ENCODE measurements at regions not wholly inside any gene's neighbourhood (a gene's known extent, or its start where the extent isn't known, plus 50 kb on each side); places are given as distances from the start of the nearest gene placed in this dataset.

GRCh38 chr4:180292339-180292738 is 1950.9 kb upstream of the TENM3 start:
- DNase-seq, result no peak

GRCh38 chr4:180296036-180296599 is 1947.1 kb upstream of the TENM3 start:
- no peaks in the 10 kb centered on the region for H3K9me3 ChIP-seq
- TF ChIP-seq CTCF (IDR thresholded peaks at IDR 0.05), result no peak
- no peak overlapping the region for H3K4me3 ChIP-seq
- no peaks in the 10 kb centered on the region for H3K27me3 ChIP-seq
- H3K36me3 ChIP-seq, result no peaks in the 10 kb centered on the region
- DNase-seq, result no peak
- no peaks in the 10 kb centered on the region for H3K4me1 ChIP-seq
- H3K27ac ChIP-seq, result no peak overlapping the region
- ATAC-seq, result no peak
- intact Hi-C loops (cut with DNase I), result no loop called here

More at GRCh38 chr4:180292339-180292738, 1950.9 kb upstream of the TENM3 start:
- no peaks in the 10 kb centered on the region for H3K4me1 ChIP-seq
- no peak for ATAC-seq
- no peaks in the 10 kb centered on the region for H3K9me3 ChIP-seq
- intact Hi-C loops (cut with DNase I), result no loop called here
- H3K4me3 ChIP-seq, result no peak overlapping the region
- no peak for TF ChIP-seq CTCF (IDR thresholded peaks at IDR 0.05)
- no peak overlapping the region for H3K27ac ChIP-seq
- no peaks in the 10 kb centered on the region for H3K27me3 ChIP-seq
- no peaks in the 10 kb centered on the region for H3K36me3 ChIP-seq

- Histone ChIP-seq H3K27me3 (no peaks in the 10 kb centered on the region), H3K4me3 (no peak overlapping the region), H3K27ac (no peak overlapping the region), H3K36me3 (no peaks in the 10 kb centered on the region), H3K9me3 (no peaks in the 10 kb centered on the region), H3K4me1 (no peaks in the 10 kb centered on the region)
- DNase-seq (no peak), ATAC-seq (no peak)
- intact Hi-C loops (cut with DNase I), result no loop called here
- no peak for TF ChIP-seq CTCF (IDR thresholded peaks at IDR 0.05)
Observed at GRCh38 chr4:180304321-180304720, 1938.9 kb upstream of the TENM3 start.

- ATAC-seq, result no peak
- H3K4me3 ChIP-seq, result no peak overlapping the region
- intact Hi-C loops (cut with DNase I), result no loop called here
- H3K4me1 ChIP-seq, result no peaks in the 10 kb centered on the region
- no peaks in the 10 kb centered on the region for H3K36me3 ChIP-seq
- DNase-seq, result no peak
- no peak overlapping the region for H3K27ac ChIP-seq
- H3K27me3 ChIP-seq, result no peaks in the 10 kb centered on the region
- H3K9me3 ChIP-seq, result no peaks in the 10 kb centered on the region
- no peak for TF ChIP-seq CTCF (IDR thresholded peaks at IDR 0.05)
Observed at GRCh38 chr4:180310616-180311015, 1932.6 kb upstream of the TENM3 start.

GRCh38 chr4:180314972-180315371 is 1928.2 kb upstream of the TENM3 start:
- H3K27ac ChIP-seq, result no peak overlapping the region
- H3K27me3 ChIP-seq, result no peaks in the 10 kb centered on the region
- no peak for ATAC-seq
- no peaks in the 10 kb centered on the region for H3K9me3 ChIP-seq
- intact Hi-C loops (cut with DNase I), result no loop called here
- TF ChIP-seq CTCF (IDR thresholded peaks at IDR 0.05), result no peak
- no peaks in the 10 kb centered on the region for H3K4me1 ChIP-seq
- H3K36me3 ChIP-seq, result no peaks in the 10 kb centered on the region
- DNase-seq, result no peak
- no peak overlapping the region for H3K4me3 ChIP-seq

- no peak overlapping the region for H3K4me3 ChIP-seq
- no peaks in the 10 kb centered on the region for H3K36me3 ChIP-seq
- H3K9me3 ChIP-seq, result no peaks in the 10 kb centered on the region
- intact Hi-C loops (cut with DNase I), result no loop called here
- no peaks in the 10 kb centered on the region for H3K4me1 ChIP-seq
- ATAC-seq, result no peak
- no peak for TF ChIP-seq CTCF (IDR thresholded peaks at IDR 0.05)
- no peaks in the 10 kb centered on the region for H3K27me3 ChIP-seq
- no peak for DNase-seq
- no peak overlapping the region for H3K27ac ChIP-seq
Observed at GRCh38 chr4:180330521-180330920, 1912.7 kb upstream of the TENM3 start.
